ENCODE measurements at regions not wholly inside any gene's neighbourhood (a gene's known extent, or its start where the extent isn't known, plus 50 kb on each side); places are given as distances from the start of the nearest gene placed in this dataset.

DNA sequence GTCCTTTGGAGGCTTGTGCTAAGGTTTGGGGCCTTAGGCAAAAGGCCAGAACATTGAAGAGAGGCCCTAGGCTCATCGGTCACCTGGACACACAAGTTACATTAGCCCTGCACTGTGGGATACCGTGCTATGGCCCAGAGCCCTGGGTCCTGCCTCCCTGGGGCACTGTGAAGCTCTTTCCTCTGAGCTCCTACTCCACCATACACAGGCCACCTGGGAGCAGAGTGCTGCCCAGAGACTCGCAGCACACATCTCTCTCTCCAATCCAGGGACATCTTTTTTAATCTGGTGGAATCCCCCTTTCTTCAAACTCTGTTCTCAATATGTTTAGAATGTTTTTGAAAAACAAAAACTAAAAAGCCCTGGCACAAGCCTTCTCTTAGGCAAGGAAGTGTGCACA lies 314.2 kb upstream of the RGS6 start:
- WGBS, result 94% methylated on average over 3 of the region's 3 CpGs
- H3K36me3 ChIP-seq, result peaks cover 0 to 8% (median 2%) of the 10 kb centered on the region in 4 donors
- intact Hi-C loops (cut with DNase I), result no loop called here

DNA sequence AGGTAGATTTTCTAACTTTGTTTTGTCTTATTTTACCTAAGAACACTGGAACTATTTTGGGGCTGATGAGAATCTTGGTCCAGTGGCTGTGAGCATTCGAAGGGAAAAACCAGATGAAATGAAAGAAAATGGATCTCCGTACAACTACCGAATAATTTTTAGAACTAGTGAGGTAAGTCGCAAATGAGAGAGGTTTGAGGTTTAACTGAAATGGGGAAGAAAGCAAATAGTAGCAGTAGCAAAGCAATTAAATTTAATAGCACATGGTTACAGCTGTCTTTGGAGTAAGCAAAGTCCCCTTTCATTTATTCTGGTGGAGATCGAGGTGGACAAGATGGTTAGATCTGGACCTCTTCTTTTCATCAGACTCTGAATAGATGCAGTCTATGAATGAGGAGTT lies 313.5 kb upstream of the RGS6 start:
- no peaks in the 10 kb centered on the region for H3K27me3 ChIP-seq
- no peaks in the 10 kb centered on the region for H3K9me3 ChIP-seq
- 98% methylated on average over 5 of the region's 5 CpGs for WGBS
- no peak overlapping the region for H3K27ac ChIP-seq (replicated peaks in 1 of 4)
- peaks cover under 1 to 8% (median 4%) of the 10 kb centered on the region in 4 donors for H3K36me3 ChIP-seq
- DNase-seq (ENCODE audit: extremely low spot score), result no peak
- intact Hi-C loops (cut with DNase I), result no loop called here
- no peaks in the 10 kb centered on the region for H3K4me1 ChIP-seq
- no peak overlapping the region for H3K4me3 ChIP-seq
- TF ChIP-seq POLR2A (IDR thresholded peaks at IDR 0.05; ENCODE audit: low read depth), result no peak

More for the DNA sequence above, 314.2 kb upstream of the RGS6 start:
- no peak for DNase-seq (ENCODE audit: extremely low spot score)
- no peak for TF ChIP-seq POLR2AphosphoS5 (IDR thresholded peaks at IDR 0.05)
- TF ChIP-seq, protein P1, sequence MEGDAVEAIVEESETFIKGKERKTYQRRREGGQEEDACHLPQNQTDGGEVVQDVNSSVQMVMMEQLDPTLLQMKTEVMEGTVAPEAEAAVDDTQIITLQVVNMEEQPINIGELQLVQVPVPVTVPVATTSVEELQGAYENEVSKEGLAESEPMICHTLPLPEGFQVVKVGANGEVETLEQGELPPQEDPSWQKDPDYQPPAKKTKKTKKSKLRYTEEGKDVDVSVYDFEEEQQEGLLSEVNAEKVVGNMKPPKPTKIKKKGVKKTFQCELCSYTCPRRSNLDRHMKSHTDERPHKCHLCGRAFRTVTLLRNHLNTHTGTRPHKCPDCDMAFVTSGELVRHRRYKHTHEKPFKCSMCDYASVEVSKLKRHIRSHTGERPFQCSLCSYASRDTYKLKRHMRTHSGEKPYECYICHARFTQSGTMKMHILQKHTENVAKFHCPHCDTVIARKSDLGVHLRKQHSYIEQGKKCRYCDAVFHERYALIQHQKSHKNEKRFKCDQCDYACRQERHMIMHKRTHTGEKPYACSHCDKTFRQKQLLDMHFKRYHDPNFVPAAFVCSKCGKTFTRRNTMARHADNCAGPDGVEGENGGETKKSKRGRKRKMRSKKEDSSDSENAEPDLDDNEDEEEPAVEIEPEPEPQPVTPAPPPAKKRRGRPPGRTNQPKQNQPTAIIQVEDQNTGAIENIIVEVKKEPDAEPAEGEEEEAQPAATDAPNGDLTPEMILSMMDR (IDR thresholded peaks at IDR 0.05), result no peak
- no peak for TF ChIP-seq POLR2A (IDR thresholded peaks at IDR 0.05; ENCODE audit: low read depth)
- TF ChIP-seq EP300 (IDR thresholded peaks at IDR 0.05), result no peak
- Histone ChIP-seq H3K27me3 (no peaks in the 10 kb centered on the region), H3K4me3 (no peak overlapping the region), H3K4me1 (no peaks in the 10 kb centered on the region), H3K27ac (replicated peaks in 1 of 4) (no peak overlapping the region), H3K9me3 (no peaks in the 10 kb centered on the region)

DNA sequence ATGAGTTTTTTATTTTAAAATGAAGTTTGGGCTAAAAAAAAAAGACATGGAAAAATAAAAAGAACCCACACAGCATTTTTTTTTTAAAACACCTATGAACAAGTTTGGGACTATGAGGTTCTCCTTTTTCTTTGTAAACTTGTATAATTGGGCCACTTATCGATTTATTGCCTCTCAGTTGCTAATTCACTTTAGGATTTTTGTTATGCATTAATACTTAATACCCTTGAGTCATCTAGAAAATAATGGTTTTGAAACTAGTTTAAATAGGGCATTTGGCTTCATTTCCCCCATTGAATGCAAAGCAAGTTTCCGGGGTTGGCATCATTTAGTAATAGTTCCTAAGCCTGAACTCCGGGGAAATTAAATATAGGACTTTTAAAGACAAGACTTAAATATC lies 312.8 kb upstream of the RGS6 start:
- no peak for DNase-seq (ENCODE audit: extremely low spot score)
- Histone ChIP-seq H3K36me3 (peaks cover 5 to 13% (median 8%) of the 10 kb centered on the region in 4 donors), H3K27me3 (no peaks in the 10 kb centered on the region), H3K27ac (replicated peaks in 1 of 4) (no peak overlapping the region), H3K4me3 (no peak overlapping the region), H3K4me1 (no peaks in the 10 kb centered on the region), H3K9me3 (no peaks in the 10 kb centered on the region)
- intact Hi-C loops (cut with DNase I), result no loop called here
- TF ChIP-seq POLR2A (IDR thresholded peaks at IDR 0.05; ENCODE audit: low read depth) (no peak), POLR2AphosphoS5 (IDR thresholded peaks at IDR 0.05) (no peak), EP300 (IDR thresholded peaks at IDR 0.05) (no peak)
- TF ChIP-seq, protein P1 (IDR thresholded peaks at IDR 0.05), result no peak
- 98% methylated on average over 3 of the region's 3 CpGs for WGBS

DNA sequence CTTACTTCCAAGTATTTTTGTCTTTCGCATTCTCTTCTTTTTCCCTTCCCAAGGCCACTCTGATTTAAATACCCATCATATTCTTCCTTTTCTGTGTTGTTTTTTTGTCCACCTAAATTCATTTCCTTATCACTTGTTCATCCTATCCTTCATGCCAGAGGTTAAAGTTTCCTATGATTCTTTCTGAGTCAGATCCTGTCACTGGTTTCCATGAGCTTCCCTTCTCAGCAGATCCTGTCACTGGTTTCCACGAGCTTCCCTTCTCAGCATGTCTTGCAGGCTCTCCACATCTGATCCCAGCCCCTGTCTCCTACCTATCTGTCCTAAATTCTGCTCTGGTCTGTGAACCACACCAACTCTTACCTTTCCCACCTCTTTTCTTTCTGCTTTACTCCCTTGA lies 311.8 kb upstream of the RGS6 start:
- Histone ChIP-seq H3K9me3 (no peaks in the 10 kb centered on the region), H3K27me3 (no peaks in the 10 kb centered on the region), H3K36me3 (peaks cover 5 to 15% (median 8%) of the 10 kb centered on the region in 4 donors), H3K4me1 (no peaks in the 10 kb centered on the region), H3K27ac (replicated peaks in 1 of 4) (no peak overlapping the region), H3K4me3 (no peak overlapping the region)
- WGBS, result 88% methylated on average over 2 of the region's 2 CpGs
- no peak for TF ChIP-seq POLR2A (IDR thresholded peaks at IDR 0.05; ENCODE audit: low read depth)
- TF ChIP-seq, protein P1 (IDR thresholded peaks at IDR 0.05), result no peak
- TF ChIP-seq POLR2AphosphoS5 (IDR thresholded peaks at IDR 0.05), result no peak
- intact Hi-C loops (cut with DNase I), result no loop called here
- no peak for DNase-seq (ENCODE audit: extremely low spot score)

DNA sequence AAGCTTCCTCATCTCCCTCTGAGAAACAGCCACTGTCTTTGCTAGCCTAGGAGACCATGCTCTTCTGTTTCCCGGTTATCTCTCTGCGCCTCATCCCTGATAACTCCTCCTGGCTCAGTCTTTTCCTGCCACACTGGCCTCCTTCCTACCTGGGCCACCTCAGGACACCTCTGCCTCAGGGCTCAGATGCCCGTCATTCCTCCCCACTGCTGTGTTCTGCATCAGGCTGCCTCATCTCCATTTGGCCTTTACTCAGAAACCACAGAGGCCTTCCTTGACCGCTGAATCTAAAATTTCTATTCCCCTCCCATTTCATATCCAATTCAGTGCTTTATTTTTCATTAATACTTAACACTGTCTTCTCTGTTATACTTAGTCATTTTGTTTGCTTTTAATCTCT lies 311.0 kb upstream of the RGS6 start:
- H3K9me3 ChIP-seq, result no peaks in the 10 kb centered on the region
- H3K4me1 ChIP-seq, result no peaks in the 10 kb centered on the region
- TF ChIP-seq POLR2AphosphoS5 (IDR thresholded peaks at IDR 0.05) (no peak), POLR2A (IDR thresholded peaks at IDR 0.05; ENCODE audit: low read depth) (no peak), EP300 (IDR thresholded peaks at IDR 0.05) (no peak)
- TF ChIP-seq, protein P1 (IDR thresholded peaks at IDR 0.05), result no peak
- no peak for DNase-seq (ENCODE audit: extremely low spot score)
- no peak overlapping the region for H3K4me3 ChIP-seq
- no peaks in the 10 kb centered on the region for H3K27me3 ChIP-seq
- 94% methylated on average over 4 of the region's 4 CpGs for WGBS
- intact Hi-C loops (cut with DNase I), result no loop called here
- H3K27ac ChIP-seq (replicated peaks in 1 of 4), result no peak overlapping the region
- peaks cover 5 to 15% (median 8%) of the 10 kb centered on the region in 4 donors for H3K36me3 ChIP-seq

Measured in esophagus muscularis mucosa (tissue), 4 donors.